ENCODE measurements at regions not wholly inside any gene's neighbourhood (a gene's known extent, or its start where the extent isn't known, plus 50 kb on each side); places are given as distances from the start of the nearest gene placed in this dataset.
"Not testable (repeated sequence)": the region's sequence is repeated elsewhere in the genome, so short reads cannot be mapped to it uniquely, and the experiment has no call there.

DNA sequence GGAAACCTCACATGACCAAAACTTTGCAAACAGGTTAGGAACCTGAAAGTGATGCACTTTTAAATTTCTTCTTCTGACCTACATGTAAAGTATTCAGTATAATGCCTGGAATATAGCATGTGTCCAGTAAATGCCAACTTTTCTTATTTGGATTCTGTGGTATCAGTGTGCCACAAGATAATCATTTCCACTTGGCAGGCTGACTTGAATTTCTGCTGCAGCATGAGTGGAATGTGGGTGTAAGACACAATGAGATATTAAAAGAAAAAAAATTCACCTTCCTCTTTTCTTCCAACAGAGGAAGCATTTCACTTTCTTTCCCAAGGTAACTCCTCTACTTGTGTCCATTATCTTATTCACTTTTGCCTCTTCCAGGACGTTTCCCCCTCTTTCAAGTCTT is 141.9 kb upstream of the PRKD1 start:
- no peak for DNase-seq (ENCODE audit: low read depth, low spot score)

DNA sequence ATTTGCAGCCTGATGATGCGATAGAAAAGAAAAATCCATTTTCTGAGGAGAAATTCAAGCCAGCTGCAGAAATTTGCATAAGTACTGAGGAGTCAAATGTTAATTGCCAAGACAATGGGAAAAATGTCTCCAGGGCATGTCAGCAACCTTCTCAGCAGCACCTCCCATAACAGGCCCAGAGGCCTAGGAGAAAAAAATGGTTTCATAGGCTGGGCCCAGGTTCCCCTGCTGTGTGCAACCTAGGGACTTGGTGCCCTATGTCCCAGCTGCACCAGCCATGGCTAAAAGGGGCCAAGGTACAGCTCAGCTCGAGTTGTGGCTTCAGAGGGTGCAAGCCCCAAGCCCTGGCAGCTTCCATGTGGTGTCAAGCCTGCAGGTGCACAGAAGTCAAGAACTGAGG is 144.8 kb upstream of the PRKD1 start:
- not testable (repeated sequence) for DNase-seq (ENCODE audit: low read depth, low spot score)

DNA sequence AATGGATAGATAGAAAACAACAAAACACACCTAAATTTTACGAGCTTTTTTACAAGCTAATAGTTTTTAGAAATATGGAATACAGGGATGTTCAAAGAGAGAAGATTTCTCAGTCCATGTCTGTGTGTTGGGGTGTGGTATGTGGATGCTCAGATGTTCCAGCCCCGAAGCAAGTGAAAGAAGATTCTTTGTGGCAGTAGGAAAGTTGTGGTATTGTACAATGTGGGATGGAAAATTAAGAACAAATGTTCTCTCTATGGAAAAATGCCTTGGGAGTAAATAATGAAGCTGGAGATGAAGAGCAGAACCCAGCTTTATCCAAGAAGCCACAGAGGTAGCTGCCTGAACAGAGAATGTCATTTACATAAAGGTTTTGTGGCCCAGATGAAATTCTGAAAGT is 150.3 kb upstream of the PRKD1 start:
- DNase-seq (ENCODE audit: low read depth, low spot score), result no peak

DNA sequence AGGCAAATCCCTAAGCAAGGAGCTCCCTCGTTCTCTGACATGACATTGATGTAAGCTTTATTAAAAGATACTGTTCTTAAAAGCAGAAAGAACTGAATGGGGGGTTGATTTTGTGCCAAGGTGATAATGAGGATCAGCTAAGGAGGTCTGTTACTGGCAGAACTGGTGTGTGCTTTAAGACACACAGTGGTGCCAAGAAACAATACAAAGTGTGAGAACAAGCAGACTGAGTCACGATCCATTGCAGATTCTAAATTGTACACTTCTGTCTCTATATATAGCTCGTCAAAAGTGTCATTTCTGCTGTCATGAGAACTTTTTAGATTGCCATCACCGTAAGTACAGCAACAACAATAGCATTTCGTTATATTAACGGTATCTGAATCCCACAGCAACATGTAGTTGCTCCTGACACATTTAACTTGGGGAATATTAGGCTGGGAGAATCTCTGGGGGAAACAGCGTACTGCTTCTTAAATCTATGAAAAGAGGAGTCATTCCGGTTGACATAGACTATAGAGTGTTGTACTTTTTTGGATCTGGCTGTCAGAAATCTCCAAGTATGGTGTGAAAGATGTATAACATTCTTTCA is 151.3 kb upstream of the PRKD1 start:
- no peak for DNase-seq (ENCODE audit: low read depth, low spot score)

DNA sequence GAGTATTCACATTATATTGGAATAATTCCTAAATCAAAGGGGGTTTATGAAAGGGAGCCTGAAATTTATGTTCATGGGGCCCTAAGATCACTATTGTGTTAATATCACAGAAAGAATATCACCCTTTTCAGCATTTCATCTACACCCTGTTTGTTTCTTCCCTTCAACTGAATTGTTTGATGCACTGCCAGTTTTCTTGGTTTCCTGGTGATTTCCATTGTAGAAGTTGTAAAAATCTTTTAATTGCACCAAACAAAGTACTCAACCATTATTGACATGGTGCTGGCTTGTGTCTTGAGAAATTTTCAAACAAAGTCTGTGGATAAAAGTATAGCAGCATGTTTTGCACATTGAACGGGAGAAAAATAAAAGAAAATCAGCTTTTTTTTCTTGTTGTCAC is 154.8 kb upstream of the PRKD1 start:
- DNase-seq (ENCODE audit: low read depth, low spot score), result no peak

DNA sequence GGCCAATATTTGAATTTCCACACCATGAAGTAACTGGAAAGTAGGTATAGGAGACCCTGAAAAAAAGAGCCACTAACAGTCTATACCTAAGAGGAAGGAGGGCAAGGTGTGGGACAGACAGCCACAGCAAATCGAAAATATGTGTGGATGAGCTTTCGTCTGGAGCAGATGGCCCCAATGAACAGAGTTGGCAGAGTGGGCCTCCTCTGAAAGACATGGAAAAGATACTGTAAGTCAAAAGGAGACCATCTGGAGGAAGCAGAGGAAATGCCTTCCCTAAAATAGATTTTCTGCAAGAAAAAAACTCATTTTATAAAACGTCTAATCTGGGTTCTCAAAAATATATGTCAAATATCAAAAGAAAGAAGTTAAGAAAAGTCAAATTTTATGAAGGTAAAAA is 157.2 kb upstream of the PRKD1 start:
- no peak for DNase-seq (ENCODE audit: low read depth, low spot score)

DNA sequence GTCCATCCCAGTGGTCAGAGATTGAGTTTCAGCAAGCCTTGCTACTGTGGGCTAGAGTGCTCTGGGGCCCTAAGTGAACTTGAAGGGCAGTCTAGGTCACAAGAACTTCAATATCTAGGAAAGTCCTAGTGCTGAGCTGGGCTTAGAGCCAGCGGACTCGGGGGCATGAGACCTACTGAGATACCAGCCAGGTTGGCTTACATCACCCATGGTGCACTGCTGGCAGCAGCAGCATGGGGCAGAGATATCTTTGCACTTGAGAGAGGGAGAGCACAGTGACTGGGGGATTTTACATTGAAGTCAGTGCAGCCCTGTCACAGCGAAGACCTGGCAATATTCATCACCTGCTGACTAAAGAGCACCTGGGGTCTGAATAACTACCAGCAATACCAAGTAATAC is 158.3 kb upstream of the PRKD1 start:
- DNase-seq (ENCODE audit: low read depth, low spot score), result no peak

DNA sequence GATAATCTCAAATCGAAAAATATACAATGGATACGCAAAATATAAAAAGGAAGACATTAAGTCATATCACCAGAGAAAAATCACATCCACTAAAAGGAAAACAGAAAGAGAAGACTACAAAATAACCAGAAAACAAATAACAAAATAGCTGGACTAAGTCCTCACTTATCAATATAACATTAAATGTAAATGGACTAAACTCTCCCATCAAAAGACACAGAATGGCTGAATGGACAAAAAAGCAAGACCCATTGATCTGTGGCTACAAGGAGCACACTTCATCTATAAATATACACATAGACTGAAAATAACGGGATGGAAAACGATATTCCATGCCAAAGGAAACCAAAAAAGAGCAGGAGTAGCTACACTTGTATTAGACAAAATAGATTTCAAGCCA is 161.0 kb upstream of the PRKD1 start:
- no peak for DNase-seq (ENCODE audit: low read depth, low spot score)

DNA sequence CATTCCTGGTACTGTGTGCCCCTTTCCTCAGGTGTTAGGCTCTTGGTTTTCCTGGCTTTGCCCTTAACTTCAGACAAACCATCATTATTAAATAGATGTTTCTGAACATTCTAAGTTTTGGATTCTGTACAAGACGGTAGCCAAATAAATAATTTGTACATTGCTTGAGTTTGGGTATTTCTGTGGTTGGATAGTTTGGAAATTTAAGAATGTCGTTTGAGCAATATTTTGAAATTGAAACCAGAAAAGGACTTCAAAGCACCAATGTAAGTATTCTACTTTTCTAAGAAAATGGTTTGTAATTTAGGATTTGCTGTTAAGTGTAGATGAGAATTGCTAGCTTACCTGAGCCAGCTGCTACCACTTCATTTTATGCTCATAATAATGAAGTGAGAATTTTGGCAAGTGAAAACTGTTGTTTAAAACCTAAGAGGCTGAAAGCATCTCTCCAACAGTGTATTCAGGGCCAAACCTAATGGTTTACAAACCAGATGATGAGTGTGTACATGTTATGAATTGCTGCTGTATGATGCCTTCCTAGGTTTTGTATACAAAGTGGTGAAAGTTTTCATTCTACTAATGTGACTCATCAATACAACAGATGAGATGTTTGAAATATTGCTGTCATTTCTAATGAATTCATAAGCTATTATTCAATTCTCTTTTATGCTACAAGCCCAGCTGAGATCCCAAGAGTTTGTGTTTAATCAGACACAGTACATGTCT is 181.5 kb upstream of the PRKD1 start:
- DNase-seq (ENCODE audit: low read depth, low spot score), result no peak

DNA sequence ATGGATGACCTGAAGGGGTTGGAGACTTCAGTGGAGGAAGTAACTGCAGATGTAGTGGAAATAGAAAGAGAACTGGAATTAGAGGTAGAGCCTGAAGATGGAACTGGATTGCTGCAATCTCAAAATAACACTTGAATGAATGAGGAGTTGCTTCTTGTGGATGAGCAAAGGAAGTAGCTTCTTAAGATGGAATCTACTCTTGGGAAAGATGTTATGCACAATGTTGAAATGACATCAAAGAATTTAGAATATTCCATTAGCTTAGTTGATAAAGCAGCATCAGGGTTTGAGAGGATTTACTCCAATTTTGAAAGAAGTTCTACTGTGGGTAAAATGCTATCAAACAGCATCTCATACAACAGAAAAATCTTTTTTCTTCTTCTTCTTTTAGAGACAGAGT is 186.4 kb upstream of the PRKD1 start:
- no peak for DNase-seq (ENCODE audit: low read depth, low spot score)

DNA sequence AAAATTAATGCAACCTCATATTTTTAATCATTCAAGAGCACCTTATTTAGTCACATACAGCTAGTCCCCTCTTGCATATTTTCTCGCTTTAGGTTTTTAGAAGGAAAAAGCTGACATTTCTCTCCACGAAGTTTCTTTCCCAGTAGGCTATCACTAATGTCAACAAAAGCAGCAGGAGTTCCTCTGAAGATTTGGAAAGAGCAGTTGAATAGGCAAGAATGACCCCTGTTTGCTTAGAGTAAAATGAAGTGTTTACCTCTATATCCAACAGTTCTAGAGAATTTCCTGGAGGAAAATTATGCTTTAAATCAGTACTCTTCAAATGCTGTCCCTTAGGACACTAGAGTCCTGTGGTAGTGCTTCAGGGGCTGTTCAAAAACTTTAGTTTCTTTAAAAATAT is 188.1 kb upstream of the PRKD1 start:
- no peak for DNase-seq (ENCODE audit: low read depth, low spot score)

DNA sequence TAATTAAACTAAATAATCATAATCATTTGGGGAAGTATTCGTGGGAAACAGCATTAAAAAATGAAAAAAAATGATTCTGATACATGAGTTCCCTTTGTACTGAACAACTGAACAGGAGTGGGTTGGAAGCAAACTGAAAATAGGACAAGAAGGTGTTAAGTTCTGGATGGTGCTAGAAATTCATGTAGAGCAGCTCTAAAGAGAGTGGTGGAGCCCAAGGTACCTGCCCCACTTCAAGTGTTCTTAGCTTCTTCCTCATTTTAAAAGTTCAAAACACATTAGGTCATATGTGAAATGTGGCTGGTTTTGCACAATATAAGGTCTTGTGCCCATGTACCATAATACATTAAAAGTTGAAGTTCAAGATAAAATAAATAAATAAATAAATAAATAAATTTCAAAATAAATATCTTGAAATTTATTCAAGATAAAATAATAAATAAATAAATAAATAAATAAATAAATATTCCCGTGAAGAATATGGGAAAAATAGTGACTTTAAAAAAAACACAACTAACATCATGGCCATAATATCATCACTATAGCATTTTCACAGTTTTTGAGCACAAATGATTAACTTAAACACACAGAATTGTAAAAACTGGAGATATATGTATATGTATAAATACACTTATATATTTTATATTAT is 191.5 kb upstream of the PRKD1 start:
- no peak for DNase-seq (ENCODE audit: low read depth, low spot score)

DNA sequence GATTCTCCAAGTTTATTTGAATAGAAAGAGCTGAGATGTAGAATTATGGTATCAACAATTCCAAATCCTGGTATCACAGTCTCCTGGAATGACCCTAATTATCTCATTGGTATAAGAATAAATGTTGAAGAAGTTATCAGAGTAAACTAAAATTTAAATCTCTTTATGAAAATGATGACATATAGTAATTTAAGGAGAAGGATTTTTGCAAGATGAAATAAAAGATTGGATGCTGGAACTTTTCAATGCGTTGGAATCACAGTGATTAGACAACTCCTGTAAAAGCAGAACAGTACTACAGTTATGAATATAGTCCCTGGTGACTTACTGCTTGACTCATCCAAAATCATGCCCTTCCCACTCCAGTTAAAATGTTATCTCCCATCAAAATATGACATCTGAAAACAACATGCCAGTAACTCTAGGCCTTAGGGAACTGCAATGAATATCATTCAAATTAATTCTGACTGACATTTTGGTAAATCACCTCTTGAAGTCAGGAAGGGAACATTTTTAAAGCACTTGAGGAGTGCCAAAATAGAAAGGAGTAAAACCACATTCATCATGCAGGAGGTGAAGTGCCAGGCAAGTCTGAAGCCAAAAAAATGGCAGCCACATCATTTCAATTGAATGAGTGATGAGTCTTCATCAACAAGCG is 197.8 kb upstream of the PRKD1 start:
- DNase-seq (ENCODE audit: low read depth, low spot score), result no peak

DNA sequence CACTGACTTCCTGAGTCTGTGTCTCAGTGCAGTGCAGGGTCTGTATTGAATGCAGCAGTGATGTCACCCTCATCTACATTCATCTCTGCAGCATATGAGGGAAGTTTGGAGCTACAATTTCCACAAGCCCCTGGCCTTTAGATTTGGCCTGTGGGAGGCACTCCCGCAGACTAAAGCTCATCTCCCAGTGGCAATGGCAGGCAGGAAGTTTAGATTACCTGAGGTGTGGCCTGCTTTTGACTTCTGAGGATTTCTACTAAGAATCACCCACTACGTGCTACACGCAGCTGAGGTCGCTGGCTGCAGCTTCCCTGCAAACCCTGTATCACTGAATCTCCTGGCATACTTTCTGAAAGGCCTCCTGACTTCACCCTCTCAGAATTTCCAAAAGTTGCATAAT is 202.2 kb upstream of the PRKD1 start:
- DNase-seq (ENCODE audit: low read depth, low spot score), result no peak

DNA sequence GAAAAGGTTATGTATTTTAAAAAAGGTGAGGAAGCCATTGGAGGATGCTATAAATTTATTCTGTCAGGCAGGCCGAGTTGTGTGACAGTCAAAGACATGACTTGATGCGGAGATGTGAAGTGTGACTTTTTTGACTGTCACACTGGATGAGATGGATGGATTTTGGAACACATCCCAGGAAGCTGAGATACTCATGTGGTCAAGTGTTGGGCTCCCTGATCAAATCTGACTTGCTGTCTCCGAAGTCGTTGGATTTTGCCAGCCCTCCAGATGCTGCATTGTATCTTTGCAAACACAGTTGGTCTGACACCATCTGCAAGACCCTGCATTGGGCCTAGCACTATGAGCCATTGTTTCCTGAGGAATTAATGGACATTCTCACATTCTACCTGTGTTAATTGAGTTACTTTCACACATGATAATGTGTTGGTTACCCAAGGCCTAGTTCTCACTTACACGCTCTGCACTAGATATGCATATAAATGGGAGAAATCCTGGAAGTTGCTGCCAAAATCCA is 204.0 kb upstream of the PRKD1 start:
- no peak for DNase-seq (ENCODE audit: low read depth, low spot score)

DNA sequence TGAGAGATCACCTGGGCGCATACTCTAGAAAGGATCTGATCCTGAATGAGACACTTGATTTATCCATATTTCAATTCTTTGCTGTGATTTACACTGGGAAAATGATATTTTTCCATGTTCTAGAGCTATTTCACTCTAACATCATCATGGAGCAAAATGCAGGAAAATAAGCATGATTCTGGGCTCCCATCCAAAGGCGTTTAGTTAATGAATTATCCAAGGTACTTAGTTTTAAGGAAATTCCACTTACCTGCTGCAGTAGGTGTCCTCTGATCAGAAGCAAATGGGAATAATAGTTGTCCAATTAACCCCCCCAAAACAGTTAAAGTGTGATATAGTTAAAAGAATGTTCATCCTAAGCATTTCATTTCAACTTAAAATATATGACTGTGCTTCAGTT is 204.5 kb upstream of the PRKD1 start:
- DNase-seq (ENCODE audit: low read depth, low spot score), result no peak

DNA sequence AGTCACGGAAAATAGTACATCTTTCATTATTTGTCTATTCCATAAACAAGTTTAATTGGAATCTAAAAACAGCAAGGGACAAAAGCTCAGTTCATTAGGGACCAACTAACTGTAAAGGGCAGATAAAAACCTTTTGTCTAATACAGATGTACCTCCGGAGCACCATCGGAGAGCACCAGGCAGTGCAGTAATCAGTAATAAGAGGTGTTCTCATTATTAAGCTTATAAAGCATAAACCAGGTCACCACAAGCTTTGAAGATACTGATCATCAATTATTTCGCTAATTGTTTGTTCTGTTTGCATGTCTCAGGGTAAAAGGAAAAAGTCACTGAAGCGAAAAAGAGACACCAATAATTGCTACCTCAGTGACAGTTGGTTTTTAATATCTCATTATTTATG is 207.3 kb upstream of the PRKD1 start:
- no peak for DNase-seq (ENCODE audit: low read depth, low spot score)

DNA sequence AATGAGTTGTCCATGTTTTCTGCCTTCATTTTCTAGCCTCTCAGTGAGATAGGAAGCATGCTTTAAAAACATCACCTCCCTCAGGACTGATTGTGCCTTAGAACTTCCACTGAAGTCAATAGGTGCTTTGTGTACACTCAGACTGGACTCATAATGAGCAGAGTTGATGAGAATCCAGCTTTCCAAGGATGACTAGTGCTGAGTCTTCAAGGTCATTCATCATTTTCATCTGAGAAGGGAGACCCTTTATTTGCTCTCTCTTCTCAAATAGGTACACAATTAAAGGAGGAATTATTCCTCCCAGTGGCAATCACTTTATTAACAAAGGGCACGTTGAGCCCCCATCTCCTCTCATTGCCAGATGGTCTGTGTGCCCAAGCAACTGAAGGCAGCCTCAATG is 210.9 kb upstream of the PRKD1 start:
- no peak for DNase-seq (ENCODE audit: low read depth, low spot score)

DNA sequence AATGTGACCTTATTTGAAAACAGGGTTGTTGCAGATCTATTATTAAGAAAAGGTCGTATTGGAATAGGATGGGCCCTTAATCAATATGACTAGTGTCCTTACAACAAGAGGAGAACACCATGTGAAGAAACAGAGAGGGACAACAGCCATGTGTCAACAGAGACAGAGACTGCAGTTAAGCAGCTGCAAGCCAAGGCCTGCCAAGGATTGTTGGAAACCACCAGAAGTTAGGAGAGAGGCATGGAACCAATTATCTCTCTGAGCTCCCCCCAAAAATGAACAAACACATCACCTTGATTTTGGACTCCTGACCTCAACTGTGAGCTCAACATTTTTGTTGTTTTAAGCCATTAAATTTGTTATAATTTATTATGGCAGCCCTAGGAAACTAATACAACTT is 214.6 kb upstream of the PRKD1 start:
- DNase-seq (ENCODE audit: low read depth, low spot score), result no peak

DNA sequence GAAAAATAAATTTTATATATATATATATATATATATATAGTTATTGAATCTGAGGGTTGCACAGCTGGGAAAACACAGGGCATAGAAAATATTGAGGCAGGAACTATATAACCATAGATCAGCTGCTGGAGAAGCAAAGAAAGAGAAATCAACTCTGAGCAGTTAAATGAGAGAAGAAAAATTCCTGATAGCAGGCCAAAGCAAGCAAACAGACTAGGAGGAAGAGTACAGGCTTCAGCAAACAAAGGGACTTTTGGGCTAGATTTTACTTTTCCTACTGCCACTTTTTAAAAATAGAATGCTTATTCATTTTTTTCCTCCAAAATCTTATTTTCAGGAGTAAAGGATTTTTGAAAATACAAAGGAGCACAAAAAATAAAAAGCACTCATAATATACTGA is 216.0 kb upstream of the PRKD1 start:
- DNase-seq (ENCODE audit: low read depth, low spot score), result no peak

DNA sequence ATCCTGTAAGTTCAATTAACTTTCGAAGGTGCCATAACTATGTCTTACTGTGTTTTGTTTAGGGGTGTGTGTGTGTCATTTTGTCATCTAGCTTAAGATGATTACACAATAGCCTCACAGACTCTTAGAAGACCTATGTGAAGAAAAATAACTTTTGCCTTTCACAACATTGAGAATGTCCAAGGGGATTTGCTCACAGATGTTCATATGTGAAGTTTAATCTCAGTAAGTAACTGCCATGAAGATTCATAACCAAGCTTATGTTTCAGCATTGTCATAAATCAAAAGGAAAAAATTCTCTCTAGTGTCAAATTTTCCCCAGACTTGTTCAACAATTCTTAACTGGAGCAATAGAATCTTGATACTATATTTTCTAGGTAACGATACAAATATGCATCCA is 226.1 kb upstream of the PRKD1 start:
- no peak for DNase-seq (ENCODE audit: low read depth, low spot score)

DNA sequence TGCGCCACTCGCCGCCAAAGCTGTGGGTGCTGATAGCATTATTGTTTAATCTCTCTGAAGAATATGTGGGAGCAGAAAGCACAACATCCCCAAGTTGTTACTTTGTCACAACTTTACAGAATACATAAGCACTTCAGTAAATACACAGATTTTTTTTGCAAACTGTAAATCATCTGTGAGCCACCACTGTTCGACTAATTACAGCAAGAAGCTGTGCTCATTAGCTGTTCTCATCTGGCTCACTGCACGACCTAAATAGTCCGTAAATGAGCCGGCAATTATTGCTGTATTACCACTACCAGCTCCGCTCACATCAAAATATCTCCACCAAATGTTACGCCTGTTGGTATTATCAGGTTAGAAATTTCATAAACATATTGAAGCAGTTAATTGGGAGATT is 228.9 kb upstream of the PRKD1 start:
- no peak for DNase-seq (ENCODE audit: low read depth, low spot score)

DNA sequence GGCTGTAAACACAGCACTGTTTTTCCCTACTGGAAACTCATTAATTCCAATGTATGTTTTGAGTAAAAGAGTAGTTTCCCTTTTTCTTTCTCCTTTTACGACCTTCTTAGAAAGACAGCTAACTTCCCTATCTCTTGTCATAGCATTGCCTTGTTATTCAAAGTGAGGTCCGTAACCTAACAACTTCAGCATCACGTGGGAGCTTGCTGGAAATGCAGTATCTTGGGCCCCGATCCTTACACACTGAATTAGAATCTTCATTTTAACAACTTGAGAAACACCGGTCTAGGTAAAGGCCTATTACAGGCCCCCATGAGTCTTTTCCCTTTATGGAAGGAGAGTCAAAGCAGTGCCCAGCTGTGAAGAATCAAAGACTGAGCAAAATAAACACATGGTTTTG is 230.7 kb upstream of the PRKD1 start:
- DNase-seq (ENCODE audit: low read depth, low spot score), result no peak

All from brain pericyte (primary cell).